ENCODE measurements at regions not wholly inside any gene's neighbourhood (a gene's known extent, or its start where the extent isn't known, plus 50 kb on each side); places are given as distances from the start of the nearest gene placed in this dataset.

GRCh38 chr3:5431811-5432378 lies 244.4 kb downstream of the EDEM1 start:
- no peak for TF ChIP-seq CTCF (IDR thresholded peaks at IDR 0.05)
- no peak for TF ChIP-seq POLR2A (IDR thresholded peaks at IDR 0.05)
